ENCODE measurements at regions not wholly inside any gene's neighbourhood (a gene's known extent, or its start where the extent isn't known, plus 50 kb on each side); places are given as distances from the start of the nearest gene placed in this dataset.

- DNase-seq (ENCODE audit: low read depth): no peak
Measured at GRCh38 chr5:142508591-142508990, 177.3 kb downstream of the FGF1 start.

- DNase-seq (ENCODE audit: low read depth): no peak
Measured at GRCh38 chr5:142507531-142508372, 178.1 kb downstream of the FGF1 start.

- DNase-seq (ENCODE audit: low read depth): no peak
Measured at GRCh38 chr5:142506756-142507155, 179.1 kb downstream of the FGF1 start.

GRCh38 chr5:142506046-142506445, 179.8 kb downstream of the FGF1 start:
- DNase-seq (ENCODE audit: low read depth): no peak

- no peak for DNase-seq (ENCODE audit: low read depth)
Measured at GRCh38 chr5:142501890-142502289, 177.1 kb upstream of the SPRY4 start.

GRCh38 chr5:142500227-142500905, 175.5 kb upstream of the SPRY4 start:
- DNase-seq (ENCODE audit: low read depth): no peak

GRCh38 chr5:142499591-142500226, 174.9 kb upstream of the SPRY4 start:
- no peak for DNase-seq (ENCODE audit: low read depth)

- no peak for DNase-seq (ENCODE audit: low read depth)
Measured at GRCh38 chr5:142498298-142498697, 173.5 kb upstream of the SPRY4 start.

- no peak for DNase-seq (ENCODE audit: low read depth)
Measured at GRCh38 chr5:142495531-142495930, 170.7 kb upstream of the SPRY4 start.

- DNase-seq (ENCODE audit: low read depth): no peak
Measured at GRCh38 chr5:142493875-142494518, 169.2 kb upstream of the SPRY4 start.

GRCh38 chr5:142492781-142493281, 168.0 kb upstream of the SPRY4 start:
- DNase-seq (ENCODE audit: low read depth): no peak

- DNase-seq (ENCODE audit: low read depth): no peak
Measured at GRCh38 chr5:142491679-142492078, 166.9 kb upstream of the SPRY4 start.

- no peak for DNase-seq (ENCODE audit: low read depth)
Measured at GRCh38 chr5:142491270-142491669, 166.4 kb upstream of the SPRY4 start.

GRCh38 chr5:142486581-142486980, 161.8 kb upstream of the SPRY4 start:
- DNase-seq (ENCODE audit: low read depth): no peak

GRCh38 chr5:142486020-142486419, 161.2 kb upstream of the SPRY4 start:
- no peak for DNase-seq (ENCODE audit: low read depth)

GRCh38 chr5:142484821-142485387, 160.1 kb upstream of the SPRY4 start:
- no peak for DNase-seq (ENCODE audit: low read depth)

GRCh38 chr5:142482207-142482606, 157.4 kb upstream of the SPRY4 start:
- DNase-seq (ENCODE audit: low read depth): no peak

GRCh38 chr5:142481410-142481809, 156.6 kb upstream of the SPRY4 start:
- DNase-seq (ENCODE audit: low read depth): no peak

- no peak for DNase-seq (ENCODE audit: low read depth)
Measured at GRCh38 chr5:142479854-142480519, 155.2 kb upstream of the SPRY4 start.

- no peak for DNase-seq (ENCODE audit: low read depth)
Measured at GRCh38 chr5:142479150-142479549, 154.3 kb upstream of the SPRY4 start.

- no peak for DNase-seq (ENCODE audit: low read depth)
Measured at GRCh38 chr5:142478113-142478512, 153.3 kb upstream of the SPRY4 start.

Data from T-helper 22 cell (primary cell).